GM20431 (cell line): ENCODE measurements at regions not wholly inside any gene's neighbourhood (a gene's known extent, or its start where the extent isn't known, plus 50 kb on each side); places are given as distances from the start of the nearest gene placed in this dataset.
"Not testable (repeated sequence)": the region's sequence is repeated elsewhere in the genome, so short reads cannot be mapped to it uniquely, and the experiment has no call there.

Source experiments
- in situ Hi-C: fragments of 300-500 bp; cut with MseI, MboI; formaldehyde crosslinking; loops from one replicate; pipeline ENCODE4 v1.15.0; 2020; ENCODE audit warnings: low sequenced_read_pairs; ENCODE audit not compliant: unreplicated experiment

DNA sequence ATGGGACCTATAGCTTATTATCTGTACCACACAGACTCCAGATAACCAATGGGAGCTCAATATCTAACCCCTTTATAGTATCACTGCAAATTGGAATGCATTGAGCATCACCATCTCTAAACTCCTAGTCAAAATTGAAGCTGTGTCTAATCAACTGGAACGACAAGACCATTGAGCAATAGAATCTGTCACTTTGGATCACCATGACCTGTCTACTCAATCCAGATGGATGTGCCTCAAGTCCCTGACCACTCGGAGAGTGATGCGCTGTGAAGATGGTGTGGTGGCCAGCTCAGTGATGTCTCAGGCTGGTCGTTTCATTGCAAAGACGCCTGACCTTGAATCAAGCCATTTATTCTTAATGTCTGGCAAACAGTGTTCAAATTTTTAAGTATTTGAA lies 160.5 kb downstream of the SEMA6D start:
- in situ Hi-C loops: no loop called here

DNA sequence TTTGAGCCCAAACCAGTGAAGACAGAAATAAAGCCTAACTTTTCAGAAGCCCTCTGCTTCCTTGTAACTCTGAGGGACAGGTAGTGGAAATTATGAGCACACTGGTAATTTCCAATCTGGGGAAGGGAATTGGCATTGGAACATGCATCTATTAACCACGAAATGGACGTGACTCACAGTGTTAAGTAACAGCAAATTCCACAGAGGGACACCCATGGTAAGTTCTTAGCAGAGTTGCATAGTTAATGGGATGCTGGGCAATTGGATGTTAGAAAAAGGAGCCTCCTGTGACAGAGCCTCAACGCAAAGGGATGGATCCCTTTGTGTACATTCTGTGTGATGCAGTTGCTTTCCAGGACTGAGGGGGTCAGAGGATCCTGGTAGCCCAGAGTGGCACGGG lies 168.6 kb downstream of the SEMA6D start:
- in situ Hi-C loops: no loop called here

DNA sequence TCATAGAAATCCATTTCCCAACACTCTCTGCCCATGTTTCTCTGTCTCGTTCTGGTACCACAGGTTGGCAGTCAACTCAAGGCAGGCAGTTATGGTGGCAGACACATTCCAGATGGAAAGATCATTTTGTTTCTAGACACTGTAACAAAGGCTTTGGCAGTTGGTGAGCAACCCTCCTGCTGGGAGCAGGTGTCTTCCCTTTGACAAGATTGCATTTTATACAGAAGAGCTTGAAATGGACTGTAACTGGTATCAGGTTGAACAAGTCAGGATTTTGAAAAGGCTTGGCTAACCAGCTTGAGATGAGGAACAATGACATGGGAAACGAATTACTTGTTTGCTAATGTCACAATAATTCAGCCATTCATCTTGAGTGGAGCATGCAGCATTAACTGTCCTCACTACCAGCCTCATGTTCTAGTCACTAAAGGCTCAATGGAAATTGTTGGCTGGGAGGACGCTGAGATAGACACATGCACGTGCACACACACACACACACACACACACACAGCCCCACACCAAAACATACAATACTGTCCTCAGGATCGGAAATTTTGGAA lies 170.0 kb downstream of the SEMA6D start:
- in situ Hi-C loops: no loop called here

DNA sequence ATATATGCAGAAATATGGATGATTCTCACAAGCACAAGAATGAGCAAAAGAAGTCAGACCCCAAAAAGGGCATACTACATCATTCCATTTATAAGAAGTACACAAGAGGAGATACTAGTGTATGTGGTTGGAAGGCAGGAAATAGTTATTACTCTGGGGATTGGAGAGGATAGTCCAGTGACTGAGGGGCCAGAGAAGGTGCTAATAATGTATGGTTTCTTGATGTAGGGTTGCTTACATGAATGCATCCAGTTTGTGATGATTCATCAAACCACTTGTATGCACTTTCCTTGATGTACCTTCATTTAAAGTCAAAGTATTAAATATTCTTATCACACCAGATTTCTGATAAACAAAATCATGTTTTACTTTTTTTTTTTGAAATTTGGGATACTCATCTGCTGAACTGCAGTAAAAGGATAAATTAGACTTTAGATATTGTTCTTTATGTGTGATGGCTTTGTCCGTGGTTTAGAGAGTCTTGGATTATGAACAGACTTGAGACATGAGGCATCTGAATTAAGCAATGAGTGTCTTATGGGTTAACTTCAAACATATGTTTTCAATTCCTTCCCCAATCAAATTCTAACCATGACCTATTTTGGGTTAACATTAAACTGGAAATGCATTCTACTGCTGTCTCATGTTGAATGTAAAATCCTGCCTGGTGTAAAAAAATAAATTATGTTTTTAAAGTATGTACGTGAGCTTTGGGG lies 171.2 kb downstream of the SEMA6D start:
- in situ Hi-C loops: no loop called here

DNA sequence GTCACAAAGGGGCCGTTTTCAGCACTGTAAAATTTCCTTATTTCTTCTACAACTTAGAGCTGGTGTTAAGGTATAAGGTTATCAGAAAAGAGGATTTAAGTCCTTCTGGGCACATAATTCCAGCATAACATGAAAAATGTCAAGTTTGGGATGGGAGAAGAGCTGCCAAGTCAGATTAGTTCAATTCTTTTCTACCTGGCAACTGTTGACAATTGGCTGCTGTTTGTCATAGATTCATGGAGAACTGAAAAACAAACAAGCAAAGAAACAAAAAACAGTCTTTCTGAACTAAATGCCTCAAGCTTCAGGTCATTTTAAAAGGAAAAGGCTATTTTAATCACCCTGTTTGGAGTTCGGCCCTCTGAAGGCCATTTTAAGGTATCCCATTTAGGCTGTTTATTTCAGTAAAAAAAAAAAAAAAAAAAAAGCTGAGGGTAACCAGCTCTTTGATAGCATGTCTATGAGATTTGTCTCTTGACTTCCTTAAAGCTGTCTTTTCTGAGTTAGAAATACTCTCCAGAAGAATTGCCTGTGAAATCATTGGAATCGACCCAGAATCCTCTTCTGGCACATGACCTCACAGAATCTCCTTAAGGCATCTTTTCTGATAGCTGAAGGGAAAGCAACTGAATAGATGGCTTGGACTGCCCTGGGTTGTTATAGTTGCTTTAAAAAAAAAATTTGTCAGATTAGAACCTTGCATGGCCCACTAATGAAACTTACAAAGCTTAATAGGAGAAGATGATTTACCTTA lies 173.3 kb downstream of the SEMA6D start:
- in situ Hi-C loops: no loop called here

DNA sequence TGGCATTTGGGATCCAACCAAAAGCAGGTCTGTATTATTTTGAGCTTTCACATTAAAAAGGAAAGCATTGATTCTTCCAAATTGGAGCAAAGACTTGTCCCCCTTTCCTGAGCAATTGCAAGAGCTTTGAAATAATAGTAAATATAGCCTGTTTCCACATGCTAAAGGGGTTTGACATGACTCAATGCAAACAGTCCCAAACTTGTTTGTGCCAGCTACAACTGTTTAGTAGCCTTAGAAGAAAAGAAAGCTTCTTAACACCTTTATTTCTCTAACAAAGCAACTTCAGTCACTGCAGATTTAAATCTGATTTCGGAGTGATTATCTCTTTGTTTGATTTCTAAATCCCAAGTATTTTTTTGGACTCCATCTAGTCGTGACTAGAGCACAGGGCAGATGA lies 180.2 kb downstream of the SEMA6D start:
- in situ Hi-C loops: no loop called here

DNA sequence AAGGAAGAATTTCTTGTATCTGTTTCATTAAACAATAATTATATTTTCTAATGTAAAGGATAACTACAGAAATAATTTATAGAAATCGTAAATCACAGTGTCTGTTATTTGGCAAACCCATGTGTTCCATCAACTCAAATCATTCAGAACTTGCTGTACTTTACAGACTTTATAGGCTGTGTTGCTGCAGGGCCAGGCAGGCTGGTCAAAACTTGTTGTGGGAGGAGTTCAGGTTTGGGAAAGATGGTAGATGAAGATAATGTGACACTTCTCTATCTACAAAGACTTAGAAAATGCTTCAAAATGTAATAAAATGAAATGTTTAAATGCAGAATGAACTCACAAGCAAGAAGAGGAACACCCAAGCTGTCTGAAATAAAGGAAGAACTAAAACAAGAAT lies 183.4 kb downstream of the SEMA6D start:
- in situ Hi-C loops: no loop called here

DNA sequence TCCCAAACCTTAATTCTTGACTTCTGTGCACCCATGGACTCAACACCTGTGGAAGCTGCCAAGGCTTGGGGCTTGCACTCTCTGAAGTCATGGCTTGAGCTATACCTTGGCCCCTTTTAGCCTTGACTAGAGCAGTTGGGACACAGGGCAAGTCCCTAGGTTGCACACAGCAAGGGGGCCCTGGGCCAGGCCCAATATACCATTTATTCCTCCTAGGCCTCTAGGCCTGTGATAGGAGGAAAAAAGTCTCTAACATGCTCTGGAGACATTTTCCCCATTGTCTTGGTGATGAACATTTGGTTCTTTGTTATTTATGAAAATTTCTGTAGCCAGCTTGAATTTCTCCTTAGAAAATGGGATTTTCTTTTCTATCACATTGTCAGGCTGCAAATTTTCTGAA lies 186.1 kb downstream of the SEMA6D start:
- in situ Hi-C loops: no loop called here

DNA sequence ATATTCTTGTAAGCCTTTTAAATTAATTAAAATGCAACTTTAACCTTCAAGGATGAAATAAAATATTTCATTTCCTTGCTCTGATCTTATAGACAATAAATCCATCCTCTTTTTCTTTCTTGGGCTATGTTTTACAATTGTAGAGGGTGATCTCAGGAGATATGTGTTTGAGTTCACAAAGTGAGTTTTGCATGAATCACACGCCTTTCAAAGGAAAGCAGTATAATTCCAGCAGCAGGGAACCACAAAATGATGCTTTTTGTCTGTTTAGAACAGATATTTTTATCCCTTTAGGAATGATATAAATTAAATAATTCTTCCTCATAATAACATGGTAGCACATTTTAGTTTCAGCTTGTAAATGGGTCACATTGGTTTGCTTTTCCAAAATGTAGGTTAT lies 191.2 kb downstream of the SEMA6D start:
- in situ Hi-C loops: no loop called here

DNA sequence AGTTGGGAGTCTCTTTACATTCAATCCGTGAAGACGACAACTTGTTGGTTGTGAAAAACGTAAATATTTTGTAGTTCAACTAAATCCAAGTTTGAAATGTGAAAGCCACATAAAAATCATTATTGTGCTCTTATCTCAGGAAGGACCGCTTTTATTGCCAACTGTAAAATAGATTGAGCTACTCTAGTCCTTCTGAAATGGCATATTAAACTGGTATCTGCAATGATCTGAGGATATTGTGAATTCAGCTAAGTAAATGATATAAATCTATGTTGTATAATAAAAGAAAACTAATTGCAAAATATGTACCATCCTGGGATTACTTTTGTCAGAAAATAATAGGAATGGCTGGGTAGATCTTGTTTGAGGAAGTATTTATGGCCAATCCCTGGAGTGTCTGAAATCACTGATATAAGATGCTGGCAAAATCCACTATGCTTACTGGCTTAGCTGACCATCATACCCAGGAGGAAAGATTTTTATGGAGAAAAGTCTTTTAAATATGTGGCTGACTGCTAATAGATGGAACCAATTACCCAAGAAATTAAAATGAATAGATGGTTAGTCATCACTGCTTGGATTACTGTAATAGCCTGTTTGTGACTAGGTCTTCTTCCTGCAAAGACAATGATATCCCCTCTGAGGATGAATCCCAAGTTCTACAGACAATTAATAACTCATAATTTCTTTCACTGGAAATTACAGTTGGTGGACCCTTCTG lies 191.8 kb downstream of the SEMA6D start:
- in situ Hi-C loops: no loop called here

DNA sequence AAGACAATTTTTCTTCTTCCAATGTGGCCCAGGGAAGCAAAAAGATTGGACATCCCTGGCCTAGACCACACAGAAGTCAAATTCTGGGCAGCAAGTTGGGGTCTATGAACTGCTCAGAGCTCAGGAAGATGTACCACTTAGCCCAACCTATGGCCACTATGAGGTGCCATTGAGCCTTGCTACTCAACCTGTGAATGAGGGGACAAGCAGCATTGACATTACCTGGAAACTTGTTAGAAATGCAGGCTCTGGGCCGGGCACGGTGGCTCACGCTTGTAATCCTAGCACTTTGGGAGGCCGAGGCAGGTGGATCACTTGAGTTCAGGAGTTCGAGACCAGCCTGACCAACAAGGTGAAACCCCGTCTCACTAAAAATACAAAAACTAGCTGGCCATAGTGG lies 195.6 kb downstream of the SEMA6D start:
- in situ Hi-C loops: not testable (repeated sequence)

DNA sequence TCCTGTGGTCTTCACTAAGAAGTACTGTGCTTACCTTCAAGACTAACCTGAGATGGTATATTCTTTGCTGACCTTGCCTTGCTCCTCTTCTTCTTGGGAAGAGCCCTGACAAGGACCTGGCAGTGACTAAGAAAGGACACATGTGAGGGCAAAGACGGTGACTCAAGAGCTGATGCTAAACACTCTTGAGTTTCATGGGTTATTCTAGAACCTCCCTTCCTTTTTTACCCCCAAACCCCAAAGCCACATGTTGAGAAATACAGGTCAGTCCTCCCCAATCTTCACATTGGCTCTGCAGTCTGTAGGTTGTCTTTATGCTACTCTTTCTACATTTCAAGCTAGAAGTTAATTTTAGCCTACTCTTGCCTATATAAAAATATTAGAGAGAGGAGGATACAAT lies 200.6 kb downstream of the SEMA6D start:
- in situ Hi-C loops: no loop called here

DNA sequence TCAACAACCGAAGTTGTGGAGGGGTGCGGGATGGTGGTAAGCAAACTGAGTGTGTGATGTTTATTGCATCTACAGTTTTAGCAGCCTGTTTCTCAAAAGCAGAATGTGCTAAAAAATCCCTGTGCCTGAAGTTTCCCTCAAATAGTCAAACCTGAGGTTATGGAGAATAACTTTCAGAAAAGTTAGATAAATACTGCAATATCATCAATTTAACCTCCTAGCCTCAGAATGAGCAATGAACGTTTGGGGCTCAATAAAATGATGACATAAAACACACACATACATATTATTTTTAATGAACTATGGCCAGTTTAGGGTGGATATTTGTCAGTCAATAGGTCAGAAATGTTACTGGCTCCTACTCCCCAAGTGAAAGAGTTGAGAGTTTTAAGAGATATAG lies 201.6 kb downstream of the SEMA6D start:
- in situ Hi-C loops: no loop called here

DNA sequence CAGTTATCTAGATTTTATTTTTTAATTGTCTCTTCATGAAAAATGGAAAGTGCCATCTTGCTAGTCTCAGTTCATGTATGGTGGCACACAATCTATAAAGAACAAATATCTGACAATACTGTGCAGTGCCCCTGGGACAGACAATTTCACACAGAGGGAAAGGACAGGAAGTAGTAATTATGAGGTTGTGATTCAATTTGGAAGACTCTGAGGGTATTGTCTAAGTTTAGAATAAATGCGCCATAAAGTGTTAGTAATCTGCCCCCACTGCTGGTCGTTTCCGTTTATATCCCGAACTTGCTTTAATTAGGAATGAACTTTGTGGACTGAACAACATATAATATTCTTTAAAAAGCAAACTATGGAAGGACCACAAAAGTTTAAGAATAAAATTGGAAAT lies 196.4 kb upstream of the SLC24A5 start:
- in situ Hi-C loops: no loop called here

DNA sequence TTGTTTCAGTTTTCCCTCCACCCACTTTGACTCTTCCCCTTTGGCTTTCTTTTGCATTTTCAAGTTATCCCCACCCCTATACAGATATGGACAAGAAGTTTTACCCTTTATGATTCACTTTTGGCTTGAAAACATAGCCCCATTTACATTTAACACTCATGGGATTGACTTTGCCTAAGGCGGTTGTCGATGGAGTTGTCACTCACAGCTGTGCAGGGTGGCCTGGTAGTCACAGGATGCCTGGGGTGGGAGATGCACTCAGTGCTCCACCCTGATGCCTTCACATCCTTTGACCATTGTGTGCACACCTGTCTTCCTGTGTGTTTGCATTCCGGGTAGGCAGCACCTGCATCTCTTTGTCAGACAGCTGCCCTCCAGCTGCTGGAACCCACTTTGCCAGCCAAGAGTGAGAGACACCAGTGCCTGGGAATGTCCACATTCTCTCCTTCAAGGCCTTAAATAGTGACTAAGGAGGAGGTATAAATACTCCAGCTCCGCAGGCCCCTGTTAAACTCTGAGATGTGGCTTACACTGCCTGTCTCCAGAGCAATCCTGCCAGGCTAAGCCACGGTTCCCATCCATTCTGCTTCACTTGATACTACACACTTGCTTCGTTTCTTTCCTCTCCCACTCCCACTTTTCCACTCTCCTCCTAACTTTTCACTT lies 191.5 kb upstream of the SLC24A5 start:
- in situ Hi-C loops: no loop called here

DNA sequence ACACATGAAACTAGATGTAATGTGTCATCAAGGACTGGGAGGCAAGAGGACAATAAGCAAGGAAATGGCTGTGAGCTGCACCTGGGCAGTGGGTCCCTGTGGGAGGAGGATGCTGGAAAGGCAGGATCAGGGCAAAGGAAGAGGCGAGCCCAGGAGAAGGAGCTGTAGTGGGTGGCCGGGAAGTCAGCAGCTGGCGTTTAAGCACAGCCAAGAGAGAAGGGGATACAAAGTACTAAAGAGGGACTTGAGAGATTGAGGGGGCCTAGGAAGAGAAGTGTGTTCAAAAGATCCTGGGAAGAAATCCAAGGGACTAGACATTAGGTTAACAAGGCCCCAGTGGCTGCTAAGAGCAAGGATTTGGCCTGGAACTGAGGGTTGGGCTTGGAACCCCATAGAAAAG lies 188.5 kb upstream of the SLC24A5 start:
- in situ Hi-C loops: no loop called here

DNA sequence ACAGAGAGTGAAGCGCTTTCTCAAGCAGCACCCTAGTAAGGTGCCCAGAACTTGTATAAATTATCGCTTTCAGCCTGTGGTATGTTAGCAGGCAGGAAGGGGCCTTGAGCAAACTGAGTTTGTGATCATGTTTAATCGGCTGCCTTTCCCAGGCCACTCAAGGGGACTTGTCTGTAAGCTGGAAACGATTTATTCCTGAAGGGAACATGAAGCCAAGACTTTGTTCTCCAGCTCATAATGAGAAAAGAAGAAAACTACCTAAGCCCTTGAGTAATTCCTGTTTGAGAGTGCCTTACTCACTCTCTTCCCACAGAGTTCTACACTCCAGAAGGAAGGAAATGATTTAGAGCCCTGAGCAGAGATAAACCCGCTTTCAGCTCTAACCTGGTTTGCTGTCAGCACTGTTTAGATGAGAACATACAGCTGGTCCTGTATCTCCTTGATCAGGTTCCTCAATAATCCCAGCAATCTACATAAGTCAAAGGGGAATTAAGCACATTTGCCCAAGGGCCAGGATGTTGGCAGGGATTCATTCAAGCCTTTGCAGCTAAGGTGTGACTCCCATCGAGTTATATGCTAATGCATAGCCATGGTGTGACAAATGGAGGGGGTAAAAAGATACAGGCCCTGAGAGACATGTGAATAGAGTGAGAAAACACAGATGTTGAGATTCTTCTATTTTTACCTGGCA lies 187.7 kb upstream of the SLC24A5 start:
- in situ Hi-C loops: no loop called here

DNA sequence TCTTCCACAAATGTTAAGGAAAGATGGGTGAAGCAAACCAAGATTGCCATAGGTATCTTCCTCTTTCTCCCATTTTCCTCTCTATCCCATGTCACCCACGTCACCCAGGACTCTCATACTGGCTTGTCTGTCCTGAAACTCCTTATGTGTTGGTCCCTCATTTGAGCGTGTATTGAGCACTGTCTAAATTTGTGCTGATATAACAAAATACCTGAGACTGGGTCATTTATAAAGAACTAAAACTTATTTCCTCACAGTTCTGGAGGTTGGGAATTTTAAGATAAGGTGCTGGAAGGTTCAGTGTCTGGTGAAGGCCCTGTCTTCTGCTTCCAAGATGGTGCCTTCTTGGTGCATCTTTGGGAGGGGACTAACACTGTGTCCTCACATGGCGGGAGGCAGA lies 186.9 kb upstream of the SLC24A5 start:
- in situ Hi-C loops: no loop called here

DNA sequence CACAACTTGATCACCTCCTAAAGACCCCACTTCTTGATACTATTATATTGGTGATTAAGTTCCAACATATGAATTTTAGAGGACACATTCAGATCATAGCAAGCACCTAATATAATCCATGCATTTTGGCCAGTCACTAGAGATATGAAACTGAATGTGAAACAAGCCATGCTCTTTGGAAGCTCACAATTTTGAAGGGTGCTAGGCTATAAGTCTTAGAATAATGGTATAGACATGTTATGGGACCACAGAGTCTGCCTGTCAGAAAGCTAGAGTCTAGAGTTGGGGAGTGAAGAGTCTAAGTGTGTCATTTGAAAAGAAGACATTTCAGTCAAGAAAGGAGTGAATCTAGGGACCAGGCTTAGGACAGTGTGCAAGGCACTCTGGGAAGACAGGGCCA lies 186.4 kb upstream of the SLC24A5 start:
- in situ Hi-C loops: no loop called here

DNA sequence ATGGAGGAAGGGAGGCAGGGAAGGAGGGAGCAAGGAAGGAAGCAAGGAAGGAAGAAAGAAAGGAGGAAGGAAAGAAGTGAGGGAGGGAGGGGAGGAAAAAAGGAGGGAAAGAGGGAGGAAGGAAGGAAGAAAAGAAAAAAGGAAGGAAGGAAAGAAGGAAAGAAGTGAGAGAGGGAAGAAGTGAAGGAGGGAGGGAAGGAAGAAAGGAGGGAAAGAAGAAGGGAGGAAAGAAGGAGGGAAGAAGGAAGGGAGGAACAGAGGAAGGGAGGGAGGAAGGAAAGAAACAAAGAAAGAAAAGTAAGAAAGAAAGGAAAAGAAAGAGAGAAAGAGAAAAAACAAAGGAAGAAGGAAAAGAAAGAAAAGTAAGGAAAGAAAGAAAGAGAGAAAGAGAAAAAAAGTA lies 183.0 kb upstream of the SLC24A5 start:
- in situ Hi-C loops: no loop called here
